GM18868 (cell line): ENCODE measurements at regions not wholly inside any gene's neighbourhood (a gene's known extent, or its start where the extent isn't known, plus 50 kb on each side); places are given as distances from the start of the nearest gene placed in this dataset.

Source experiments
- ATAC-seq: cut with Tn5 transposase; IDR thresholded peaks from one replicate; pipeline ENCODE4 v1.9.1; 2021; ENCODE audit warnings: mild to moderate bottlenecking, moderate library complexity; ENCODE audit not compliant: unreplicated experiment

DNA sequence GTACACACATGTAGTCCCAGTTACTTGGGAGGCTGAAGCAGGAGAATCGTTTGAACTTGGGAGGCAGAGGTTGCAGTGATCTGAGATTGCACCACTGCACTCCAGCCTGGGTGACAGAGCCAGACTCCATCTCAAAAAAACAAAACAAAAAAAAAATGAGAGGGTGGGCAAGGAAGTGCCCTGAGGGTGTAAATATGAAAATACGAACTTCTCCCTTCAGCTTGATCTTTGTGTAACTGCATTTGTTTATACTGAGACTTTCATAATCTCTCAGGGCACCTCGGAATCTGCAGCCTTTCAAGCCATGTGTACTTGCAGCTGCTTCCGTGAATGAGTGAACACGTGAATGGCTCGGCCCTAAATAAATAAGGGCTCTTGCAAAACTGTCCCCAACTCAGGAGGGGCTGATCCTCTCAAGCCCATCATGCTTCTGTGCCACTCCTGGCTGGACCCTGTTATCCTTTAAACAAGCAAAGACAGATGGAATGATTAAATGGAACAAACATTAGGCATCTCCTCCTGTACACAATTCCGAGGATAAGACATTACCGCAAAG lies 96.8 kb downstream of the BOD1L2 start:
- no peak for ATAC-seq

DNA sequence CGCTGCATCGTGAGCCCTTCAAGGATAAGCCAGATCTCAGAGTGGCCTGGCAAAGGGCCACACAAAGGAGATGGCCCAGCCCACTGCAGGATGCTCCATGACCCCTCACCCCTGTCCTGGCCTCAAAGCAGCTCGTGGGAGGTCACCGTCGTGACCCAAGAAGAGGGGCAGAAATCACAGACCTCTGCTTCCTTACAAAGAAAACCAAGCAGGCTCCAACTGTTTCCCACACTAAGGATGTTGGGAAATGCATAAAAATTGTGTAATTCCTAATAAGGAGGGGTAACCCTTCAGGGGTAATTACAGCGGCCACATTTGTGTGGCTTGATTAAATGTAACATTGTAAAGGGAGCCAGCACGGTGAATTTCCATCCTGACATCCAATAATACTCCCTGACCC lies 102.3 kb downstream of the BOD1L2 start:
- ATAC-seq = no peak

DNA sequence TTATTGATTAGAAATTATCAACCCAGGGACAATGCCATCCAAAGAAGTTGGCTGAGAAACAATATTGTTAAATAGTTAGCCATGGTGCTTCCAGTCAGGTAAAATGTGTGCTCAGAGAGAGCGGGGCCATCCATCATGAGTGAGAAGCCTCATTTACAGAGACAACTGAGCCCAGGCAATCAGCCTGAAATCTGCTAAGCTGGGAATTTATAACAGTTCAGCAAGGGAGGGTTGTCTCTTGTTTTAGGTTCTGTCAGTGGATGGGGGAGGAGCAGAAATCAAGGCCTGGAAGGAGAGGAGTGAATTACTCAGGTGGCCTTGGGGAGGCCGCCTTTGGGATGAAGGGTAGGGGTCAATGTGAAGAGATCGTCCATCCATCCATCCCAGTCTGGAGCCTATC lies 102.5 kb upstream of the ST8SIA3 start:
- no peak for ATAC-seq

DNA sequence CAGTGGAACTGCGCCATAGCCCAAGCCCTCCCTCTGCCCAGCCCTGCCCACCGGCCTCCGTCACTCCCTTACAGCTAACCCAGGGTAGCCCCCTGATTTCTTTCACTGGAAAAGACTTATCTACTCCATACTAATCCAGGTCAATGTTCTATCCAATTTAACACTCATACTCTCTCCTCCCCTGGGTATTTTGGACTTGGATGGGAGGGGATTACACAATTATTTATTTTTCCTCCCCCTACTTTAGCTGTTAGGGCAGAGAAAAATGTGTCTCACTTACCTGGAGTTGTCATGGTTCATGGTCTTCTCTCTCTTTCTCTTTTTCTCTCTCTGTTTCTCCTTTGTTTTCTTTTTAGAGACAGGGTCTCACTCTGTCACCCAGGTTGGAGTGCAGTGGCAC lies 100.6 kb upstream of the ST8SIA3 start:
- no peak for ATAC-seq

DNA sequence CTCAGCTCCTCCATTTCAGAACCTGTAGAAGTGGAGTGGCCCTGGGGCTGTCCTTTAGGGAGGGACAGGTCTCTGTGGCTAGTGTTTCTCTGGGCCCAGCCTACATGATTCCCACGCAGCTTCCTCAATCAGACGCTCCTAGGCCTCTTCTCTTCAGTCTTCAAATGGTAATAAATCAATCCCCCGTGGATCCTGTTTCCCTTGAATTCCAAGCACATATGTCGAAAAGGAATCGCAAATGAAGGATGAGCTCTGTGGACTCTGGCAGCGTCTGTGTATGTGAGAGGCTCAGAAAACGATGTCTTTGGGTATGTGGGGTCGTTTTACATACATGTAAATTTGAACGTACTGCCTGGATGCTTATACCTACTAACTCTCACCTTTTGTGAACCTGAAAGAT lies 98.5 kb upstream of the ST8SIA3 start:
- ATAC-seq = no peak

DNA sequence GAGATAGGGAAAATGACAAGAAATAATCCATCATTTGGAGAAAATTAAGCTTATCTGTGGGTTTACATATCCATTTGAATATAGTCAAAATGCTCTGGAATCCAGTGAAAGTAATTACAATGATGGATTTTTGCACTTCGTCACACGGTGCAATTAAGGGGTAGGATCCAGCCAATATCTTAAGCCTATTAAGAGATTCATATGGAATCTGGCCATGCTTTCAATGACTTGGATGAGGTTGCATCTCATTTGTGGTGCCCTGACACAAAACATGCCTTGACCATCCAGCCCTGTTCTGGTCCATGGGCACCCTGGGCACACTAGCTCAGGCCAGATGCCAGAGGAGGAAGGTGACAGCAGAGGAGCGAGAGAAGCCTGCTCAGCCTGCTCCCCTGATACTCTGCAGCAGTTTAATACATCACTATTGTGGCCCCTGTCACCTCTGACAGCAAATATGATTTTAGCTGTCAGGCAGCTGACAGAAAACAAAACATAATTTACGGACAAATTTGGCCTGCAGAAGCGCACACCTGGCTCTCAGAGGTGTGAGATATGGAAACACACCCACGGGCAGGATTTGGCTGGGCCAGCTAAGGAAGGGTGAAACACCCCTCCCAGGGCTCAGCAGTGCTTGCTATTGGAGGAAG lies 94.1 kb upstream of the ST8SIA3 start:
- no peak for ATAC-seq

DNA sequence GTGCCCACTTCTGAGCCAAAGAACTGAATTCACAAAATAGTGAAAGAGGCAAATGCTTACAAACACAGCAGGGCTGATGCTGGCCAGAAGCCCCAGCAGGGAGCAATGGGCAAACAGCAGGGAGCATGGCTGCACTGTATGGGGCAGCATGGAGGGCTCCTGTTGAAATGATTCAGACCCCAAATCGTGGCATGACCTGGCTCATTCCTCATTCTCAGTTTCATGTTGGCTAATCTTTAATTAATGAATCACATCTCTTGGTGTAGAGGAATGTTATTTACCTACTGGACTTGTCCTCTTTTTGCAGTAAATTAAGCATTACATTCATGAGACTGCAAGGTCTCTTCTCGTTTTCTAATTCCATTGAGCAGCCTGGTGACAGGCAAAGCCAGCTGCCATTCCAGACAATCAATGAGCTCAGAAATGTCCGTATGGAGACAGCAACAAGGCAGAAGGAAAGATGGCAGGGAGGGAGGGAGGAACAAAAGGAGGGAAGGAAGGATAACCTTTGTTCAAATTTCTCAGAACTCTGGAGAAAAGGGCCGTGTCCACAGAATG lies 84.9 kb upstream of the ST8SIA3 start:
- ATAC-seq = no peak

DNA sequence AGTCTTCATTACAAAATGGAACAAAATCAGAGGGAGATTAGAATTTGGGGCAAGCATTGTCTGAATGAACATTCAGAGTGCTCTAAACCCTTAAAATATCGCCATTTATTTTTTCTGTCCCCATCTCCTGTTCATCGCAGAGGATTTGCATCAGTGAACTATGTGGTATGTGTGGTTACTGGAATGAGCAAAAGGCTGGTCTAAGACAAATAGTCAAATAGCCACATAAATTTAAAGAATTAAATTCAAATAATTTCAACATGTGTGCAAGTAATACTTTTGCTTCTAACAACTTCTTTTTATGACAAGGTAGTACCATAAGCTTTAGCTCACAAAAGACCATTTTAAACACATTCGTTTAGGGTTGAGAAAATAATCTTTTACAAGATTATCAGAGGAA lies 82.6 kb upstream of the ST8SIA3 start:
- ATAC-seq = no peak

DNA sequence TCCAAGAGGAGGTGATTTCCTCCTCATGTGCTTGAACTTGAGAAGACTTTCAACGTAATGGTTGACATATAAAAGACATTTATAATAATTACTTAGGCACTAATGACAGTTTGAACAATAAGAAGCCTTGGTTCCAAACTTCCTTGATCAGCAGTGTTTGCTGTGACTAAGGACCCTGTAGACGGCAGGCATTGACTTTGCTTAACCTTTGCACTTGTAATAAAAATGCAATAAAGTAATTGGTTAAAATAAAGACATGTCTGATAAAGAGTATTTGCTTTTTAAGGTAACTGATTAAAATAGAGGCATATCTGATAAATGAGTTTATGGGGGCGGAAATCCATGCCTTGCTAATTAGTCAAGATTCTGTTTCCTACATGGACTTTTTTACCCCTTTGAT lies 82.2 kb upstream of the ST8SIA3 start:
- ATAC-seq = no peak

DNA sequence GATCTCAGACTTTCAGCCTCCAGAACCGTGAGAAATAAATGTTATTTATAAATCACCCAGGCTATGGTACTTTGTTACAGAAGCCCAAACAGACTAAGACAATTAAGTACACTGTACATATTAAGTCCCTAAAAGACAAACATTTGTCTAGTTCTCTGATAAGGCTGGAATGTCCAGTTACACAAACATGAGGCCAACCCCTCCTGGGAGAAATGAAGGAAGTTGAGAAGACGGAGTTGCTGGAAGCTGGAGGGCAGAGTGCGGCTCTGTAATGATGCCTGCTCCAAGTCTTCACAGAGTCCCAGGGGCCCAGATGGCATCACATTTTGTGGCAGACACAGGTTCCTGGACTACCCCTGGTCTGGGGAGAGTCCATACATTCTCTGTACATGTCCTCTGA lies 79.2 kb upstream of the ST8SIA3 start:
- no peak for ATAC-seq

DNA sequence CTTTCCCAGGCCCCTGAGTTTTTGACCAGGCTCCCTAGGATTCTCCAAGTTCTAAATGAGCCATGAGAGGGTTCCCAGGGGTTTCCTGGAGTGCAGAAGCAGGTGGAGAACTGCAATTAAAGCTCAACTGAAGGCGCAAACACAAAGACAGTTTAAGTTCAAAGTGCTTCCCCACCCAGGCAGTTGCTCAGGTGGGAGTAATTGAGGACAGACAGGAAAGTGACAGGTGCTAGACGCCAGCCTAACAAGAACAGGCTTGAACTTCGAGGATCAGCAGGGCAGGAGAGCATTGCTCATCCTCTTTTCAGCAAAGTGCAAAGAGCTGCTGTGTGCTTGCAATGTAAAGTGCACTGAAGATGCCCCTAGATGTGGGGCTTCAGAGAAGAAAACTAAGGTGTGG lies 77.2 kb upstream of the ST8SIA3 start:
- ATAC-seq = no peak

DNA sequence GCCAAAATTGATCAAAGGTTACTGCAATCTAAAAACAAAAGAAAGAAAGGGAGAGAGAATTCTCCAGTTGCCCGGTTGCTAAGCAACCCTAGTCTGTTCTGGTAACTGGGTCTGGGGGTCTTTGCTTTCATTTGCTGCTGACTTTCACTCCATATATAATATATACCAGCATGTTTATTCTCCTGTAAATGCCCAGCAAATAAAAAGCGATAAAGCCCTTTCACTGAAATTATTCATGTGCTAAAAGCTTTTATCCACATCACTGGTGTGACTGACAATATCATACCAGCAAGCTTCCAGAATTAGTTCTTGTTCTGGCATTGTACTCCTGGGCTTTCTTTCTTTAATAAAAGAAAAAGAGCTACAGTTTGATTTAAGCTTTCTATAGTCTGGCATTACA lies 75.5 kb upstream of the ST8SIA3 start:
- no peak for ATAC-seq

DNA sequence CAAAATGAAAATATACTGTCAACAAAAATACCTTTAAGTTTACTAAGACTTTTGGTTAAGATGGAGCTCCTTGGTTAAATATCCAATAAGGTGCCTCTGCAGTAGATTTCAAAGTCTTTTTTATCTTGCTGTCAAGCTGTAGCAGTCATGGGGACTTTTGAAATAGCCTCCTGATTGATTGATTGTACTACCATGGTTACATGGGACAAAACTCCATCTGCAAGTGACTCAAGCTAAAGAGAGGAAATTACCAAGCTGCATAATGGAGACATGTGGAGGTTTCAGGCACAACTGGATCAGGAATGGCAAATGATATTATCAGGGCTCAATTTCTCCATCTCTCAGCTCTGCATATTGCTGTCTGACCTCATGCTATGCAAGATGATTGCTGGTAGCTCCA lies 73.4 kb upstream of the ST8SIA3 start:
- ATAC-seq = no peak

DNA sequence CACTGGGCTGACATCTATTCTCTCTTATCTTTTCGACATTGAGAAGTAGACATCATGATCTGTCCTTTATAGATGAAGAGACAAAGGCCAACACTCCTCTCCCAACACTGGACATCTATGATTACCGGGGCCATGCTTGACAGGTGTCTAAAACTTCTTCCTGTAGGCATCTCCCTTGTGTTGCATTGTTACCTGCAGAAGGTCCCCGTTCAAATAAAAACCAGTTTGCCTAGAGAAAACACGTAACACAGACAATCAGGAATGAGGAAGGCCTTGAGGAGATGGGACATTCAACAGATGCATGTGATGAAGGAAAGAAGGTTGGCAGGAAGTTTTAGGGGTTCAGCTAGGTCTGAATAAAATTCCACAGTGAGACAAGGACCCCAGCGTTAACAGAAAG lies 70.8 kb upstream of the ST8SIA3 start:
- no peak for ATAC-seq

DNA sequence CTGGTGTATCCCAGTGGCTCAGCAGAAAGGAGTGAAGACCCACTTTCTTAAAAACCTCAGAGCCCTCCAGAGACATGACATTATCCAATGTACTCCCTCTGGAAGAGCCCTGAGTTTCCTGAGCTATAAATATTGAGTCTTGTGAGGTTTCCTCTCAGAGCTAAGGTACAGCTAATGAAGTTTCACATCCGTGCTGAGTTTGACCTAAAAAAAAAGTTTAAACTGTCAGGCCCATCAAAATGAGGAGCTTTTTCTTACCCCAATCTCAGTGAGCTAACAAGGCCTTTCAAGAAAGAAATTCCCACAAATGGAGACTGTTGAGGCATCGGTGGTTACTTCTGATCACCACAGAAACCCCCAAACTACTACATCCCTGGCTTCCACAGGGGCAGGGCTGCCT lies 65.4 kb upstream of the ST8SIA3 start:
- ATAC-seq = no peak

DNA sequence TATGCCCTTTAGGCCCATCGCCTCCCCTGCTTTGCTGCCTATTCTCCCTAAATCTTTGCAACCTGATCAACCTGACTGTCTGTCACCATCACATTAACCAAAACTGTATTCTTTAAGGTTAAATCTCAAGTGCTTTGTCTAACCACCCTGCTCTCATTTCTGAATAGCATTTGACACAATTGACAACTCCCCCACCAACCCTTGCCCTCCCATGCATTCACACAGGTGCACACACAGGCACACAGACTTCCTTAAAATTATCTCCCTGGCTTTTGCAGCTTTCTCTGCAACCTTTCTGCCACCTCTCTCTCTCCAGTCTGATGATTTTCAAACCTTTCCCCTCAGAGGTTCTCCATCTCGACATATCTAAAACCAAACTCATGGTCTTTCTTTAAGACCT lies 64.6 kb upstream of the ST8SIA3 start:
- ATAC-seq = no peak

DNA sequence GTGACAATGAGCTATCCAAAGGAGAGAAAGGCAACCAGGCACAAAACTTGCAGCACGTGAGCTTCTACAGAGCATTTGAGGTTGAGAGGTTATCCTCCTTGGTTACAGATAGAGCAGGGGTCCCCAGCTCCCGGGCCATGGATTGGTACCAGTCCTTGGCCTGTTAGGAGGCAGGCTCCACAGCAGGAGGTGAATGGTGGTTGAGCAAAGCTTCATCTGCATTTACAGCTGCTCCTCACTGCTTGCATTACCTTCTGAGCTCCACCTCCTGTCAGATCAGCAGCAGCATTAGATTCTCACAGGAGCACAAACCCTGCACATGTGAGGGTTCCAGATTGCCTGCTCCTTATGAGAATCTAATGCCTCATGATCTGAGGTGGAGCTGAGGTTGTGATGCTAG lies 57.8 kb upstream of the ST8SIA3 start:
- ATAC-seq = no peak

DNA sequence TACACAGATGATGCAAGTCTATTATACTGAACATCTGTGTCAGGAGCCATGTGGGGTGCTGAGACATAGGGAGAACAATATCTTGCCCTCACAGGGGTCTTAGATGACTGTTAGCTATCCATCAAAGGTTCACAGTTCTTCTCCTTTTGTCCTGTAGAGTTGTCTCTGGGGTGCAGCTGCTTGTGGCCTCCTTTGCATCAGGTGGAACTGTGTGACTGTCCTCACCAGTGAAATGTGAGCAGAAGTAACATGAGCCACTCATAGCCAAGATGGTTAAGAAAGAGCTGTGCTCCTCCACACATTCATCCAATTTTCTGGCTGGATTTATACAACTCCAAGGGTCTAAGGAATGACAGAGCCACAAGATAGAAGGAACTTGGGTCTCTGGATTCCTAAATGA lies 56.0 kb upstream of the ST8SIA3 start:
- no peak for ATAC-seq

DNA sequence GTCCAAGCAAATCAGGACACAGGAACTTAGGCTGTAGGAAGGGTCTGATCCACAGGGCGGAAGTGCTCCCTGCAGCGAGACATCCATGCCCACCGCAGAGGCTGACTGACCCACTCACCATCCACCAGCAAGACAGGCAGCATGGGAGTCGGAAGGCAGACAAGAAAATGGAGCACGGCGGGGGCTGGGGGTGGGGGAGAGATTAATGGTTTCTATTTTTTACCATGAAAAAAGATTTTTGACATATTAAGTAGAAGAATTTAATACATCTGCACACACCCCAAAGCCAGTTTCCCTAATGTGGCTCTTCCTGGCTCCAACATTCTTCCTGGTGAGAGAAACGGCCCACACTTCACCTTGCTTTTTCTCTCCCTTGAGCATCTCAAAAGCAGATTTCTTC lies 55.1 kb upstream of the ST8SIA3 start:
- ATAC-seq = no peak

DNA sequence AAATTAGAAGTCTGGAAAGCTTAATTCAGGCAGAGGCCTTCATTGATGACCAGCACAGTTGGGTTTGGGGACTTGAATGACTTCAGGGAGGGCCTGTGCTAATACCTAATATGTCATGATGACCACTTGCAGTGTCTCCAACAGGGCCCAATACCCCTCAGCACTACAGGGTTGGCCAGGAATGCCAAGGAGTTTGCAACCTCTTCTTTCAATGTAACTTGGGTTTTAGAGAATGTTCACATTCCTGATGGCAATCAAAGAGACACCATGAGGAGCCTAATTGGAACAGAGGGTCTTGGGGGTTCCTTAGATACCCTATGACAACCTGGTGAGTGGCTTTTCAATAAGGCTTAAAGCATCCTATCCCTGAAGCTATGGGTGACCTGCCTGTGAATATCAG lies 52.4 kb upstream of the ST8SIA3 start:
- ATAC-seq = no peak

DNA sequence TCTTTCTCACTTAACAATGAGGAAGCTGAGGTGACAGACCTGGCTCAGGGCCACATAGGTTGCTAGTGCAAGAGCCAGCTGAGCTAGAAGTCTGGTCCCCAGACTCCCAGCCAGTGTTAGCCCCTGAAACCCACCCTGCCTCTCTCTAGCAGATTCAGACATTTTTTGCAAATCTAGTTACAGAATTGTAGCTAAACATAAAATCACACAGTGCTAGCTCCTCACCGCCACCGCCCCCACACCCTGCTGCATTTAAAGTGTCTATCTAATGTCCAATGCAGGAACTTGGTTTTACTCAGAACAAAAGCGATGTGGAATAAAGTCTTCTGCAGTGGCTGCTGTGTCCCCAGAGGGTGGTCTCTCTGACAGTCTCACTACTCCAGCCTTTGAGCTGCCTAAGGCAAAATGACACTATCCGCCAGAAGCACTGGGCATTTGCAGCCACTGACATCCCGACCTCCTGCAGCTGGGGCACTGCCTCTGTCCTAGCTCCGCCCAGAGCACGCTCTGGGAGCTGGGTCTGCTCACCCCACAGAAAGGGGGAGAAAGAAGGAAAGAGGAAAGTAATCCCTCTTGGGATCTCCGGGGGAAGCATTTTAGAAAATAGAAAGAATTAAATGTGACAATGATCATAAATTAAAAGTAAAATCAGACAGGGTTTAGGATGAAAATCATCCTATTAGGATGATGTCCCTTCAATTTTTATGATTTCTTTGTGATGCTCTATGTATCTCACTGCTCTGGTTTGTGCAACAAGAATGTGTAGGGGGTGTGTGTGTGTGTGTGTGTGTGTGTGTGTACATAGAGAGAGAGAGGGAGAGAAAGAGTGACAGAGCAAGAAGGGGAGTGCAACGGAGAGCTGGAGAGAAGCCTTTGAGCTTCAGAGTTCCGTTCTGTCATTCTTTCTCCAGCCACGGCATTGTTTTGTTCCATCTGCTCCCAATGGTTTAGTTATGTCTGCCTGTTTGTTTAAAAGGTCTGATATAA lies 50.5 kb upstream of the ST8SIA3 start:
- no peak for ATAC-seq
